HG03442 (cell line): ENCODE measurements at regions not wholly inside any gene's neighbourhood (a gene's known extent, or its start where the extent isn't known, plus 50 kb on each side); places are given as distances from the start of the nearest gene placed in this dataset.
"Not testable (repeated sequence)": the region's sequence is repeated elsewhere in the genome, so short reads cannot be mapped to it uniquely, and the experiment has no call there.

Source experiments
- ATAC-seq: cut with Tn5 transposase; IDR thresholded peaks from one replicate; pipeline ENCODE4 v1.9.1; 2021; ENCODE audit warnings: mild to moderate bottlenecking, moderate library complexity; ENCODE audit not compliant: unreplicated experiment

DNA sequence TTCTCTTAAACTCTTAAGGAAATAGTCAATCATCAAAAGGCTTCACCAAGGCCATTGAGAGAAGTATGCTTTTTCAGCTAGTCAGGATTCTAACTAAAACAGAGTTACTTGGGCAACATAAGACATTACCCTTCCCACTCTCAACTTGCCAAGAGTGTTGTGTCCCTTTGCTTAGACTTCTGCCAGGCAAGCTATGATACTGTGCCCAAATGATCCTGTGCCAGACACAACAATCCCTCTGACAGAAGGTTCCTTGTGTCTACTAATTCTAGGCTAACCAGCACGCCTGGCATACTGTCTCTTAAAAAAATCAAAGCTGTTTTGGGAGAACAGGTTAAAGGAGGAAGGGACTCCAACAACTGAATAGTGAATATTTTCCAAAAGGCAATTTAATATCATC lies 750.6 kb downstream of the CDY1 start:
- not testable (repeated sequence) for ATAC-seq

DNA sequence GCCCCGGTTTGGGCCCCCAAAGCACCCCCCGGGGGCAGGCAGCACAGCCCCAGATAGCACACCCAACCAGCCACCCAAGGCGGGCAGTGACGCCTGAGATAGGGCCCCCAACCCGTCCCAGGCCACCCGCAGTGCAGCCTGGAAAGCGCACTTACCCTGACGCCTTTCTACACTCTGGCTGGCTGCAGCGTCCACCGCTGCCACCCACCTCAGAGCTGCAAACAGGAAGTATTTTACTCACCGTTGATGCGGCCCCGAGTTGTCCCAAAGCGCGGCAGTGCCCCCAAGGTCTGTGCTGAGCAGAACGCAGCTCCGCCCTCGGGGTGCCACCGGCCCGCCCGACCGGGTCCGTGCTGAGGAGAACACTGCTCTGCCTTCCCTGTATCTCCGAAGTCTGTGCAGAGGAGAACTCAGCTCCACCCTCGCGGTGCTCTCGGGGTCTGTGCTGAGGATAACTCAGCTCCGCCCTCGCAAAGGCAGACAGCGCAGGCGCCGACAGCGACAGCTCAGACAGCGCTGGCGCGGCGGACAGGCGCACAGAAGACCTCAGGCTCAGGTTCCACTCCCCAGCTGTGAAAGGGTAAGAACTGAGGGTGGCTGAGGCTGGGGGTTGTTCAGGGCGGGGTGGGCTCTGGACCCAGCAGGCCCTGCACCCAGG lies 786.9 kb downstream of the CDY1 start:
- no peak for ATAC-seq

DNA sequence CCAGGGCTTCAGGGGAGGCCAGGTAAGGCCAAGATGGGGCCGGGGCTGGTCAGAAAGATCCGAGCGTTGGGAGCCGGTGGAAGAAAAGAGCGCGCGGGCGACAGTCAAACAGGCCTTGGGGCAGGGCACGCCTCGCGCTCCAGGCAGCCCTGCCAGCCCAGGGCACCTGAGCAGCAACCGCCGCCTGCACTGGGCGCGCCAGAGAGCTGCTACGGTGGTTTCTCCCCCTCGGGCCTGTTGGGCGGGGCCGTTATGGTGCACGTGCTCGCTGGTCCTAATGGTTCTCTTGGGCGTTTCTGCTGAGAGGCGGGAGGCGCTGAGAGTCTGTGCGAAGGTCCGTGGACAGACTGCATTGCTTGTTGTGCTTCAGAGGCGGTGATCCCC lies 787.4 kb downstream of the CDY1 start:
- no peak for ATAC-seq
